WTC11 (cell line): ENCODE measurements at regions not wholly inside any gene's neighbourhood (a gene's known extent, or its start where the extent isn't known, plus 50 kb on each side); places are given as distances from the start of the nearest gene placed in this dataset.
"Not testable (repeated sequence)": the region's sequence is repeated elsewhere in the genome, so short reads cannot be mapped to it uniquely, and the experiment has no call there.

ENCODE experiments used
- ATAC-seq: fragments of 200-7000 bp; cut with Tn5 transposase; 2 replicates; pipeline ENCODE4 v1.10.0; 2021; ENCODE audit warnings: mild to moderate bottlenecking, moderate library complexity
- CTCF ChIA-PET: fragments of 300-600 bp; sonication (Branson Sonifier 250); formaldehyde crosslinking; loops from one replicate; lab custom pipeline; 2021; ENCODE audit warnings: antibody characterized with exemption; lab: Charles Lee
- POLR2A ChIA-PET: fragments of 350-600 bp; sonication (Branson Sonifier 250); formaldehyde crosslinking; loops from one replicate; lab custom pipeline; 2021; ENCODE audit warnings: antibody characterized with exemption; lab: Charles Lee
- DNase-seq: peaks from one replicate; pipeline ENCODE4 v3.0.0; 2021; ENCODE audit warnings: low spot score
- H3K27ac Mint-ChIP-seq: 2 replicates; pipeline ENCODE4 v1.8.0; 2021; ENCODE audit warnings: mixed read lengths
- H3K27me3 Mint-ChIP-seq: 2 replicates; pipeline ENCODE4 v1.8.0; 2021; ENCODE audit warnings: low read depth, mild to moderate bottlenecking, moderate library complexity, mixed read lengths
- H3K36me3 Mint-ChIP-seq: 2 replicates; pipeline ENCODE4 v1.8.0; 2021; ENCODE audit warnings: mixed read lengths
- H3K4me1 Mint-ChIP-seq: 2 replicates; pipeline ENCODE4 v1.8.0; 2022; ENCODE audit warnings: mixed read lengths
- H3K4me3 Mint-ChIP-seq: 2 replicates; pipeline ENCODE4 v1.8.0; 2021; ENCODE audit warnings: mild to moderate bottlenecking, moderate library complexity, mixed read lengths
- H3K9me3 Mint-ChIP-seq: 2 replicates; pipeline ENCODE4 v1.8.0; 2021; ENCODE audit warnings: mixed read lengths
- CREB1 ChIP-seq: sonication (generic); formaldehyde crosslinking; IDR thresholded peaks from 2 replicates; pipeline ENCODE4 v1.8.0; 2023; ENCODE audit warnings: mild to moderate bottlenecking, missing genetic modification reagents
- CTCF ChIP-seq: fragments of 200-600 bp; IDR thresholded peaks from 2 replicates; pipeline ENCODE4 v1.8.0; 2022; ENCODE audit warnings: antibody characterized with exemption
- E2F5 ChIP-seq: sonication (generic); formaldehyde crosslinking; IDR thresholded peaks from 2 replicates; pipeline ENCODE4 v1.8.1; 2022; ENCODE audit warnings: mild to moderate bottlenecking, moderate library complexity, missing genetic modification reagents
- ERG ChIP-seq: fragments of 250-450 bp; sonication (Bioruptor Pico); IDR thresholded peaks from 2 replicates; pipeline ENCODE4 v1.8.0; 2021; ENCODE audit warnings: mild to moderate bottlenecking
- ESRRA ChIP-seq: sonication (generic); formaldehyde crosslinking; IDR thresholded peaks from 2 replicates; pipeline ENCODE4 v1.8.1; 2022; ENCODE audit warnings: mild to moderate bottlenecking, missing genetic modification reagents, borderline replicate concordance
- GRHL2 ChIP-seq: fragments of 250-450 bp; sonication (Bioruptor Pico); IDR thresholded peaks from 2 replicates; pipeline ENCODE4 v1.8.0; 2022; ENCODE audit warnings: mild to moderate bottlenecking, moderate library complexity; ENCODE audit not compliant: insufficient replicate concordance, severe bottlenecking
- GTF2I ChIP-seq: fragments of 250-450 bp; sonication (Bioruptor Pico); conservative IDR thresholded peaks from 2 replicates; pipeline ENCODE4 v1.4.0; 2021; ENCODE audit warnings: mild to moderate bottlenecking
- IRF2 ChIP-seq: sonication (generic); formaldehyde crosslinking; IDR thresholded peaks from 2 replicates; pipeline ENCODE4 v1.8.0; 2022; ENCODE audit warnings: low read depth, missing genetic modification reagents, borderline replicate concordance
- MXD4 ChIP-seq: fragments of 250-450 bp; sonication (Bioruptor Pico); IDR thresholded peaks from 2 replicates; pipeline ENCODE4 v1.8.0; 2021; ENCODE audit warnings: mild to moderate bottlenecking, moderate library complexity, borderline replicate concordance
- NFATC4 ChIP-seq: fragments of 250-450 bp; sonication (Bioruptor Pico); IDR thresholded peaks from 2 replicates; pipeline ENCODE4 v1.9.0; 2021; ENCODE audit warnings: mild to moderate bottlenecking
- NR3C1 ChIP-seq: sonication (generic); formaldehyde crosslinking; conservative IDR thresholded peaks from 2 replicates; pipeline ENCODE4 v1.8.1; 2023; ENCODE audit warnings: low read depth, mild to moderate bottlenecking, missing genetic modification reagents
- PRRX2 ChIP-seq: fragments of 250-450 bp; sonication (Bioruptor Pico); IDR thresholded peaks from 2 replicates; pipeline ENCODE4 v1.8.0; 2021; ENCODE audit warnings: mild to moderate bottlenecking
- SOX15 ChIP-seq: fragments of 250-450 bp; sonication (Bioruptor Pico); IDR thresholded peaks from 2 replicates; pipeline ENCODE4 v1.9.0; 2021; ENCODE audit warnings: mild to moderate bottlenecking
- TCF7 ChIP-seq: sonication (generic); formaldehyde crosslinking; IDR thresholded peaks from 2 replicates; pipeline ENCODE4 v1.8.0; 2022; ENCODE audit warnings: mild to moderate bottlenecking, low read depth, missing genetic modification reagents, moderate library complexity
- USF2 ChIP-seq: sonication (generic); formaldehyde crosslinking; IDR thresholded peaks from 2 replicates; pipeline ENCODE4 v1.8.1; 2023; ENCODE audit warnings: mild to moderate bottlenecking, missing genetic modification reagents, moderate library complexity
- ZBTB43 ChIP-seq: sonication (generic); formaldehyde crosslinking; IDR thresholded peaks from 2 replicates; pipeline ENCODE4 v1.8.1; 2023; ENCODE audit warnings: mild to moderate bottlenecking, missing genetic modification reagents
- ZSCAN18 ChIP-seq: fragments of 250-450 bp; sonication (Bioruptor Pico); IDR thresholded peaks from 2 replicates; pipeline ENCODE4 v2.1.2; 2022; ENCODE audit warnings: mild to moderate bottlenecking, moderate library complexity
- TF ChIP-seq, protein P1 (sequence below): sonication (generic); formaldehyde crosslinking; IDR thresholded peaks from 2 replicates; pipeline ENCODE4 v1.8.0; 2023; ENCODE audit warnings: mild to moderate bottlenecking, missing genetic modification reagents

GRCh38 chr5:106999506-106999905 is 671.2 kb downstream of the EFNA5 start:
- H3K4me1 Mint-ChIP-seq, CTCF ChIA-PET, POLR2A ChIA-PET, ATAC-seq, H3K27ac Mint-ChIP-seq, DNase-seq, H3K4me3 Mint-ChIP-seq: not testable (repeated sequence)
- Mint-ChIP-seq H3K27me3 (peaks cover 51% of the 10 kb centered on the region), H3K36me3 (peaks cover 45% of the 10 kb centered on the region), H3K9me3 (peaks cover 44% of the 10 kb centered on the region)

DNA sequence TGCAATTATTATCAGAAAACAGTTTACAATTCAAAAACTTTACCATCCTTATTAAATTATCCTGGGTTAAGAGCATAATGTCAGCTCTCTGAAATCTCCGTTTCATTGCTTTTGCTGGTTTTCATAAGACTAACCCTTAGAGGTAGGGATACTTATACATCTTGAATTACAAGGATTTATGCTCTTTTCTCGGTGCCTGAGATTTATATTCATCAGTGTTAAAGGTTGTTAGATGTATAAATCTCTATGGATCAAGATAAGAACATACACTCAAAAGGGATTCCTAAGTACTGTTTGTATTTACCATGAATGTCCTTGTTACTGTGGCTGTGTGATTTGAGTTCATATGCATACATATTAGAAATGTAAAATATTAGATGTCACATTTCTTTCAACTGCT is 684.7 kb downstream of the EFNA5 start:
- Mint-ChIP-seq H3K36me3 (peaks cover 46% of the 10 kb centered on the region), H3K4me1 (peaks cover 53% of the 10 kb centered on the region), H3K27me3 (no peaks in the 10 kb centered on the region), H3K27ac (peak overlapping the region; percentile 91), H3K4me3 (peak overlapping the region; percentile 95), H3K9me3 (no peaks in the 10 kb centered on the region)
- ChIA-PET CTCF (no interaction called here), POLR2A (no interaction called here)
- TF ChIP-seq CTCF (no peak), PRRX2 (CRISPR knock-in tag) (no peak), TCF7 (no peak), ZBTB43 (CRISPR knock-in tag) (no peak), ESRRA (CRISPR knock-in tag) (no peak), ERG (no peak), NFATC4 (CRISPR knock-in tag) (no peak), GRHL2 (no peak), E2F5 (CRISPR knock-in tag) (no peak), SOX15 (CRISPR knock-in tag) (no peak), NR3C1 (CRISPR knock-in tag) (no peak), GTF2I (CRISPR knock-in tag) (no peak), ZSCAN18 (no peak), CREB1 (CRISPR knock-in tag) (no peak), IRF2 (CRISPR knock-in tag) (no peak), MXD4 (CRISPR knock-in tag) (no peak), USF2 (CRISPR knock-in tag) (no peak)
- TF ChIP-seq, protein P1, sequence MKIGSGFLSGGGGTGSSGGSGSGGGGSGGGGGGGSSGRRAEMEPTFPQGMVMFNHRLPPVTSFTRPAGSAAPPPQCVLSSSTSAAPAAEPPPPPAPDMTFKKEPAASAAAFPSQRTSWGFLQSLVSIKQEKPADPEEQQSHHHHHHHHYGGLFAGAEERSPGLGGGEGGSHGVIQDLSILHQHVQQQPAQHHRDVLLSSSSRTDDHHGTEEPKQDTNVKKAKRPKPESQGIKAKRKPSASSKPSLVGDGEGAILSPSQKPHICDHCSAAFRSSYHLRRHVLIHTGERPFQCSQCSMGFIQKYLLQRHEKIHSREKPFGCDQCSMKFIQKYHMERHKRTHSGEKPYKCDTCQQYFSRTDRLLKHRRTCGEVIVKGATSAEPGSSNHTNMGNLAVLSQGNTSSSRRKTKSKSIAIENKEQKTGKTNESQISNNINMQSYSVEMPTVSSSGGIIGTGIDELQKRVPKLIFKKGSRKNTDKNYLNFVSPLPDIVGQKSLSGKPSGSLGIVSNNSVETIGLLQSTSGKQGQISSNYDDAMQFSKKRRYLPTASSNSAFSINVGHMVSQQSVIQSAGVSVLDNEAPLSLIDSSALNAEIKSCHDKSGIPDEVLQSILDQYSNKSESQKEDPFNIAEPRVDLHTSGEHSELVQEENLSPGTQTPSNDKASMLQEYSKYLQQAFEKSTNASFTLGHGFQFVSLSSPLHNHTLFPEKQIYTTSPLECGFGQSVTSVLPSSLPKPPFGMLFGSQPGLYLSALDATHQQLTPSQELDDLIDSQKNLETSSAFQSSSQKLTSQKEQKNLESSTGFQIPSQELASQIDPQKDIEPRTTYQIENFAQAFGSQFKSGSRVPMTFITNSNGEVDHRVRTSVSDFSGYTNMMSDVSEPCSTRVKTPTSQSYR (CRISPR knock-in tag) = no peak
- no peak; the same call in 1 of the 2 replicates for ATAC-seq
- no peak for DNase-seq
